GM21423 (cell line): ENCODE measurements at regions not wholly inside any gene's neighbourhood (a gene's known extent, or its start where the extent isn't known, plus 50 kb on each side); places are given as distances from the start of the nearest gene placed in this dataset.
A peak's percentile ranks its signal among the peaks of the same experiment; 100 is the strongest.
"Not testable (repeated sequence)": the region's sequence is repeated elsewhere in the genome, so short reads cannot be mapped to it uniquely, and the experiment has no call there.

Source experiments
- ATAC-seq: cut with Tn5 transposase; IDR thresholded peaks from one replicate; pipeline ENCODE4 v1.9.1; 2021; ENCODE audit warnings: mild to moderate bottlenecking, moderate library complexity; ENCODE audit not compliant: unreplicated experiment

DNA sequence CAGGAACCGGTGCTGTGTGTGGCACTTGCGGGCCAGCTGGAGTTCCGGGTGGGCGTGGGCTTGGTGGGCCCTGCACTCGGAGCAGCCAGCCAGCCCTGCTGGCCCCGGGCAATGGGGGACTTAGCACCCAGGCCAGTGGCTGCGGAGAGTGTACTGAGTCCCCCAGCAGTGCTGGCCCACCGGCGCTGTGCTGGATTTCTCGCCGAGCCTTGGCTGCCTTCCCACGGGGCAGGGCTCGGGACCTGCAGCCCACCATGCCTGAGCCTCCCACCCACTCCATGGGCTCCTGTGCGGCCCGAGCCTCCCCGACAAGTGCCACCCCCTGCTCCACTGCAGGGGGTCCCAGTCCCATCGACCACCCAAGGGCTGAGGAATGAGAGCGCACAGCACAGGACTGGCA, 252.8 kb upstream of the INTU start:
- ATAC-seq, result not testable (repeated sequence)

DNA sequence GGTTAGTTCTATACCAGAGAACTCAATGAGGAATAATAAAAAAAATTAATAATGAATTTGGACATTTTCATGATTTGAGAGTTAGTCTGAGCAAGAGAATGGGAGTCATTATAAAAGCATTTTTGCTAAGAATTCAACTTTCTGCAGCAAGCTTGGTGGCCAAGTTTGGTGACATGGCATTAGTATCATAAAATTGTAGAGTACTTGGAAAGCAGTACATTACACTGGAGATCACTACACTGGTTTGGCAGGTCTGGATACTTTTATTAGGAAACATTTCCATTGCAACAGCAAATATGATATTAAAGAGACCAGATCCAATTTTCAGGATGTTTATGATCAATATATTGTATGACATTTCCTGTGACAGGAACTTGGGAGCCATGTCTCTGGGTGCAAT, 249.1 kb upstream of the INTU start:
- ATAC-seq, result no peak

GRCh38 chr4:127394516-127394915, 238.2 kb upstream of the INTU start:
- ATAC-seq, result no peak

DNA sequence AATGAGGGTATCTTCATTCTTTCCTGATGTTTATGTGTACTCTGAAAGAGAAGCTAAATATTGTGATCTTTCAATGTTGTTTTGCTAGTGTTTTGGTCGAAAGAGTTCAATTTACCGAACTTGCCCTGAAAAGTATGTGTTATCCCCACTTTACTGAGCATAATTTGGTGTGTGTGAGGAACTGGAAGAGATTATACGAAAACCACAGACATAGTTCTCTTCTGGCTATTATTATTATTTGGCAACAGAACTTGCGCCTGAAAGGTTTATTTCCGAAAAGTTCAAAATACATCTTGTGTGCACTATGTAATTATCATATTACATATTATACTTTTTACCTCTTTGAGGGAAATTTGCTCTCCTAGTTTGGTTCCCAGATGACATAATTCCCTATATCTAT, 232.5 kb upstream of the INTU start:
- ATAC-seq, result no peak

GRCh38 chr4:127400731-127401346, 231.9 kb upstream of the INTU start:
- ATAC-seq, result peak; percentile 84

GRCh38 chr4:127403471-127404084, 229.2 kb upstream of the INTU start:
- ATAC-seq, result no peak

DNA sequence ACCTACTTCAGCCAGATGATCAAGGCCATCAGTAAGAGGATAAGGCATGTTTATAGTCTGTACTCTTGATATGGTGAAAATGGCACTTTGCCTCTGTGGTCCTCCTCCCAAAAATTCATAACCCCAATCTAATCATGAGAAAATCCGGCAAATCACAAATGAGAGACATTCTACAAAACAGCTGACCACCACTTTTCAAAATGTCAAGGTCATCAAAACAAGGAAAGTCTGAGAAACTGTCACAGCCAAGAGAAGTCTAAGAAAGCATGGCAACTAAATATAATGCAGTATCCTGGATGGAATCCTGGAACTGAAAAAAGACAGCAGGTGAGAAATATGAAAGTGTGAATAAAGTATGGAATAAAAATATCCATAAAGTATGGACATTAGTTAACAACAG, 226.6 kb upstream of the INTU start:
- no peak for ATAC-seq

DNA sequence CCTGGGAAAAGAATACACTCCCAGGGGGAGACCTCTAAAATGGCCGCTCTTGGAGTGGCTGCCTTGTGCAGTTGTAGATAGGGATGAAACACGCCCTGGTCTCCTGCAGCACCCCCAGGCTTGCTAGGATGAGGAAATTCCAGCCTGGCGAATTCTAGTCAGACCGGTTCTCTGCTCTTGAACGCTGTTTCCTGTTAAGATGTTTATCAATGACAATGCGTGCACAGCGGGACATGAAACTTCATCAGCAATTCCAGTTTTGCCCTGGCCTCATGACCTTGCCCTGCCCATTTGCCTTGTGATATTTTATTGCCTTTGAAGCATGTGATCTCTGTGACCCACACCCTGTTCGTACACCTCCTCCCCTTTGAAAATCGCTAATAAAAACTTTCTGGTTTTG, 225.2 kb upstream of the INTU start:
- ATAC-seq, result not testable (repeated sequence)

GRCh38 chr4:127410201-127410600, 222.6 kb upstream of the INTU start:
- no peak for ATAC-seq

DNA sequence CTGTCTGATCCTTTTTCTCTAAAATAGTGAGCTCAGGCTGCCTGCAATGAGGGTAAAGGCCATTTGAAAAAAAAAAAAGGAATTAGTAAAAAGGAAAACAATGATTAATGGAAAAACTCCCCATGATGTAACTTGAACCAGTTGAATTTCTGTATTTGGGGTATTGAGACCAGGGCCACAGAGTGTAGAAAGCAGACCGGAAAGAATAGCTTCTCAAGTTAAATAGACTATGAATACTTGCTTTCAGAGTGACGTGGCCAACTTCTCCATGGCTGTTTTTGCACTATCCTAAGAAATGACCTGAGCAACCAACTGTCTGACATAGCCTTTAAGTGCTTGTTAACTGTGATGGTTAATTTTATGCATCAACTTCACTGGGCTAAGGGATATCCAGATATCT, 222.1 kb upstream of the INTU start:
- no peak for ATAC-seq

DNA sequence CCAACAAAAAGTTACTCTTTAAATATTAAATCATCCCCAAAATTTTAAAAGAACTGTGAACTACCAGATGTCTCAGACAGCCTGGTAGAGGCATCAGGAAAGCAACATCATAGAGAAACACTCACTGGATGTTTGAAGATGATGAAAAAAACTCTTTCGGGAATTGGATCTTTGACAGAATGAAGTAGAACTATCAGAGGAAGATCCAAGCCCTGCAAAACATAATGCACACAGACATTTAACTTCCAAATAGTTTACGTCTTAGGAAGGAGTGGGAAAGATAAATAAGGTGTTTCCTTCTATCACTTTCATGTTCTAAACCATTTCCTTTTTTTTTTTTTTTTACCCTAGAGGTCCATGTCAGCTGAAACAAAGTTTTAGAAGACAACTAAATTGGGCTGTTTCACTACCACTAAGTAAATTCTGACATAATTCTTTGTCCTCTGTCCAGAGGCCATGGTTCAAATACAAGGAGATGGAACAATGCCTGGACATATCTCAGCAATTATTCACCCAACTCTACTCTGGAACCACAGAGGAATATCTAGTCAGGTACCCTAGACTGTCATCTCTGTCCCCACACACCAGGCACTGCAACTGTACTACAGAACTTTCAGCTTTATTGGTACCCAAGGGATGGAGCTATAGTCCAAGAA, 217.7 kb upstream of the INTU start:
- no peak for ATAC-seq

- ATAC-seq, result no peak
These were observed 216.6 kb upstream of the INTU start for GRCh38 chr4:127416115-127416514.

DNA sequence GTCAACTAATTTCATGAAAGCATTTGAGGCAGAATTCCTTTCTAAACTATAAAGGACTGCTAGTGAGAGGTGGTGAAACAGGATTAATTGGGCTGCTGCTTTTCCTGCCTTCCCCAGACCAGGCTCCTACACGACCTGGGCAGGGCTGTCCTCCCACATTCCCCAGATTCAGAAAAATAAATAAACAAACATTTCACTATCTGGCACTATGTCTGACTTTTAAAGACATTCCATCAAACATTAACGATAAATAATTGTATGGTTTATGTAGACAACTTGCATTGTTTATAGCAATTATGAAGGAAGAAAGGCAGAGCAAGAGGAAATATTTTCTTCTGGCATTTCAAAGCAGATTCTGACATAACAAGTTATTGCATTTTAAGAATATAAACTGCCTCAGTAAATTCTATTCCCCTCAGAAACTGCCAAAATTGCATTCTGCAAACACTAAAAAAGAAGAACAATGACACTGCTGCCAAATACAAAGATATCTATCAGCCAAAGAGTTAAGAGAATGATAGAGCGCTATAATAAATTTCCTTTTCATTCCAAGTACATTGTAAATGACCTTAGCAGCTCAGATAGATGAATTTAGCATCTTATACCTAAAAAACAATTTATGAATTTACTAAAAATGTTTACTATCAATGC, 214.7 kb upstream of the INTU start:
- ATAC-seq, result no peak

DNA sequence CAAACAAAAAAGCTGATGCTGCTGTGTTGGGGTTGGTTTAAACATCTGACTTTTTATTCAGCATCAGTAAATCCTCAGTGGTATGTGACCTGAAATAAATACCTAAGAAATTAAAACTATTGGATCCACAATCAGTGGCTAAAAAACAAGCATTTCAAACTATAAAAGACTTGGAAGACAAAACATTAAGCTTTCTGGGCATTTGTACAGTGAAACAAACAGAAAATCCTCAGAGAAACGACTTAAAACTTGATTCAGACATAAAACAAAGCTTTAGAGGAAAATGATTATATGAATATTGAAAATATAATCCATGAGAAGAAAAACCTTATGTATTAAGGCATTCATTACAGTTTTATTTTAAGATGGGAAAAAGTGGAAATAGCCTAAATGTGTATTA, 213.3 kb upstream of the INTU start:
- ATAC-seq, result no peak

- no peak for ATAC-seq
These were observed 211.3 kb upstream of the INTU start for GRCh38 chr4:127421437-127421836.

GRCh38 chr4:127425202-127425845, 207.4 kb upstream of the INTU start:
- no peak for ATAC-seq

DNA sequence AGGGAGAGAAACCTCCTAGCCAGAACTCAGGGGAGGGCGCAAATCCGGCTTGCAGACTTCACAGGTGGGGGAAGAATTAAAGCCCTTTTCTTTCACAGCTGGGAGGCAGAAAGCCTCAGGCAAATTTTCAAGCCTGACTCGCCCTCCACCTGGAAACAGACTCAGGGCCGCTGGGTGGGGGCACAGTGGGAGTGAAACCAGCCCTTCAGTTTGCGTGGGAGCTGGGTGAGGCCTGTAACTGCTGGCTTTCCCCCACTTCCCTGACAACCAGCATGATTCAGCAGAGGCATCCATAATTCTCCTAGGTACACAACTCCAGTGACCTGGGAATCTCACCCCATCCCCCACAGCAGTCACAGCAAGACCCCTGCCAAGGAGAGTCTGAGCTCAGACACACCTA, 206.9 kb upstream of the INTU start:
- no peak for ATAC-seq

GRCh38 chr4:127441571-127441970, 191.2 kb upstream of the INTU start:
- no peak for ATAC-seq

DNA sequence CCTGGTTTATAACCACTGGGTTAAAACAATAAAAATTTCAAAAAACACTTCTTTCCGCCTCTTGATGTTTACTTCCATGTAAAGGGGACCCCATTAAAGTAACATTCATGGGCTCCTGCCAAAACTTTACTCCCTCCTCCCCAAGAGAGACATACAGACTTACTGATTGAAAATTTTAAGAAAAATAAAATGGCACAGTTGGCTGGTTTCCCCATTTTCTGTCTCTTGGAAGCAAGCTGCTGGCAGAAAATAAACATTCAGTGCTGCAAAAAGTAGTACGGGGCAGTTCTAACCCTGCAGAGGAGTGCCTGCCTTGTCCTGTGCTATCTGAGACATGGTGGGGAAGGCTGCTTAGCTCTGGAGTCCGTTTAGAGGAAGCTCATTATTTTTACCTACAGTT, 187.3 kb upstream of the INTU start:
- no peak for ATAC-seq

GRCh38 chr4:127446427-127446885, 186.3 kb upstream of the INTU start:
- no peak for ATAC-seq

DNA sequence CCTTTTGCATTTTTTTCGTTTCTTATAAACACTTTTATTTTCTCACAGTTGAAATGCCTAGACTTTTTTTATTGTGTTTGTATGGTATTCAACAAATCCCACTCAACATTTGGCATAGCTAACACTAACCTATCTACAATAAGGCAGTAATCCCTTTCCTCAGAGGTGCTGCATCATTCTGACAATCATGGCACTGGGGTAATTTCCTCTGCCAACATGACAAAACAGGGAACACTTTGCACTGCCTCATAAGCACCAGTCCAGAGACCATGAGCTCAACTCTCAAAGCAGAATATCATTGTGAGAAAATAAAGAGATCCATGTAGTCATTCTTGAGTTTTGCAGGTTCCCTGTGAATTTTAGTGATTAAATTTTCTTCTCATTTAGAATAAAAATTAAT, 183.8 kb upstream of the INTU start:
- ATAC-seq, result no peak
